OCI-LY3 (cell line): ENCODE measurements at regions not wholly inside any gene's neighbourhood (a gene's known extent, or its start where the extent isn't known, plus 50 kb on each side); places are given as distances from the start of the nearest gene placed in this dataset.

Experiments used
- H2AFZ ChIP-seq: fragments of 200-600, 300-600 bp; shearing (Covaris generic); 2 replicates; pipeline ENCODE4 v1.6.0; 2014; ENCODE audit warnings: antibody characterized with exemption, low read depth, low read length
- H3K27ac ChIP-seq: fragments of 200-600, 300-600 bp; sonication (generic); 2 replicates; pipeline ENCODE4 v1.5.1; 2014; ENCODE audit warnings: mild to moderate bottlenecking, low read length, moderate library complexity, mixed read lengths
- H3K27me3 ChIP-seq: fragments of 200-600, 300-600 bp; sonication (generic); 2 replicates; pipeline ENCODE4 v1.6.1; 2014; ENCODE audit warnings: low read depth, low read length, mixed read lengths
- H3K36me3 ChIP-seq: fragments of 200-600, 300-600 bp; sonication (generic); replicated peaks from 2 replicates; pipeline ENCODE3; 2014; ENCODE audit warnings: low read depth, low read length, mixed read lengths
- H3K4me1 ChIP-seq: fragments of 300-600, 200-600 bp; sonication (generic); 2 replicates; pipeline ENCODE4 v1.6.1; 2014; ENCODE audit warnings: low read length, mixed read lengths
- H3K4me2 ChIP-seq: fragments of 200-600, 300-600 bp; sonication (generic); 2 replicates; pipeline ENCODE4 v1.6.1; 2014; ENCODE audit warnings: low read length, mixed read lengths
- H3K4me3 ChIP-seq: fragments of 300-600, 200-600 bp; sonication (generic); 2 replicates; pipeline ENCODE4 v1.5.1; 2014; ENCODE audit warnings: antibody characterized with exemption, mild to moderate bottlenecking, low read length, moderate library complexity
- H3K79me2 ChIP-seq: fragments of 300-600, 200-600 bp; shearing (Covaris generic); 2 replicates; pipeline ENCODE4 v1.6.1; 2014; ENCODE audit warnings: mild to moderate bottlenecking, low read length, mixed read lengths
- H3K9ac ChIP-seq: fragments of 300-600, 200-600 bp; shearing (Covaris generic); 2 replicates; pipeline ENCODE4 v1.6.0; 2014; ENCODE audit warnings: mild to moderate bottlenecking, low read length, moderate library complexity
- H3K9me3 ChIP-seq: fragments of 200-600, 300-600 bp; shearing (Covaris generic); 2 replicates; pipeline ENCODE4 v1.6.1; 2014; ENCODE audit warnings: low read length, mixed read lengths; ENCODE audit not compliant: insufficient read depth
- H4K20me1 ChIP-seq: fragments of 200-600, 300-600 bp; sonication (generic); 2 replicates; pipeline ENCODE4 v1.6.1; 2016; ENCODE audit warnings: low read length, mixed read lengths; ENCODE audit not compliant: insufficient read depth
- EZH2phosphoT487 ChIP-seq: fragments of 200-600 bp; shearing (Covaris generic); IDR thresholded peaks from 2 replicates; pipeline ENCODE4 v1.6.1; 2018; ENCODE audit warnings: antibody characterized with exemption, mixed run types, low read depth
- TF ChIP-seq, protein P1 (sequence below): fragments of 200-600, 300-600 bp; sonication (generic); IDR thresholded peaks from 2 replicates; pipeline ENCODE4 v1.5.1; 2014; ENCODE audit warnings: antibody characterized with exemption, low read length, low read depth

DNA sequence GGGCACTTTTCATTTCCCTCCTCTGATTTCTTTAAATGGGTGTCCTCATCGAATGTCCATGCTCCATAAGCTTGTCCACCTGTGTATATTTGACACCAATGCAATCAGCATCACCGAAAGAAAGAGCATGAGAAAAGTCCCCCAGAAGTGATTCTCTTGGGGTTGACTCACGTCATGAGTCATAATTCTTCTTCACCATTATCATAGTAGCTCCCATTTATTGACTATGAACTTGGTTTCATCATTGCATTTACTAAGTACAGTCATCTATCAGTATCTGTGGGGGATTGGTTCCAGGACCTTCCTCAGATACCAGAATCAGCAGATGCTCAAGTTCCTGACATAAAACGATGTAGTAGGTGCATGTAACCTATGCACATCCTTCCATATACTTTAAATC, 372.5 kb upstream of the CFAP20DC start:
- Histone ChIP-seq H3K27me3 (no peaks in the 10 kb centered on the region), H3K79me2 (no peaks in the 10 kb centered on the region), H3K9me3 (no peaks in the 10 kb centered on the region), H3K36me3 (no peaks in the 10 kb centered on the region), H3K9ac (no peak overlapping the region), H2AFZ (no peak overlapping the region), H3K4me2 (no peak overlapping the region; the same call in 1 of the 2 replicates), H3K27ac (no peak overlapping the region), H3K4me3 (no peak overlapping the region), H3K4me1 (peaks cover 23% of the 10 kb centered on the region), H4K20me1 (no peaks in the 10 kb centered on the region)
- no peak for TF ChIP-seq EZH2phosphoT487
- TF ChIP-seq, protein P1, sequence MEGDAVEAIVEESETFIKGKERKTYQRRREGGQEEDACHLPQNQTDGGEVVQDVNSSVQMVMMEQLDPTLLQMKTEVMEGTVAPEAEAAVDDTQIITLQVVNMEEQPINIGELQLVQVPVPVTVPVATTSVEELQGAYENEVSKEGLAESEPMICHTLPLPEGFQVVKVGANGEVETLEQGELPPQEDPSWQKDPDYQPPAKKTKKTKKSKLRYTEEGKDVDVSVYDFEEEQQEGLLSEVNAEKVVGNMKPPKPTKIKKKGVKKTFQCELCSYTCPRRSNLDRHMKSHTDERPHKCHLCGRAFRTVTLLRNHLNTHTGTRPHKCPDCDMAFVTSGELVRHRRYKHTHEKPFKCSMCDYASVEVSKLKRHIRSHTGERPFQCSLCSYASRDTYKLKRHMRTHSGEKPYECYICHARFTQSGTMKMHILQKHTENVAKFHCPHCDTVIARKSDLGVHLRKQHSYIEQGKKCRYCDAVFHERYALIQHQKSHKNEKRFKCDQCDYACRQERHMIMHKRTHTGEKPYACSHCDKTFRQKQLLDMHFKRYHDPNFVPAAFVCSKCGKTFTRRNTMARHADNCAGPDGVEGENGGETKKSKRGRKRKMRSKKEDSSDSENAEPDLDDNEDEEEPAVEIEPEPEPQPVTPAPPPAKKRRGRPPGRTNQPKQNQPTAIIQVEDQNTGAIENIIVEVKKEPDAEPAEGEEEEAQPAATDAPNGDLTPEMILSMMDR: no peak

GRCh38 chr3:59418836-59419235, 369.0 kb upstream of the CFAP20DC start:
- H3K4me3 ChIP-seq: no peak overlapping the region
- H3K4me2 ChIP-seq: no peak overlapping the region
- H3K79me2 ChIP-seq: no peaks in the 10 kb centered on the region
- TF ChIP-seq EZH2phosphoT487: no peak
- TF ChIP-seq, protein P1: no peak
- H2AFZ ChIP-seq: no peak overlapping the region
- no peak overlapping the region for H3K27ac ChIP-seq
- H3K27me3 ChIP-seq: no peaks in the 10 kb centered on the region
- no peaks in the 10 kb centered on the region for H3K36me3 ChIP-seq
- no peaks in the 10 kb centered on the region for H4K20me1 ChIP-seq
- H3K9ac ChIP-seq: no peak overlapping the region
- H3K9me3 ChIP-seq: no peaks in the 10 kb centered on the region
- H3K4me1 ChIP-seq: peaks cover 9% of the 10 kb centered on the region

DNA sequence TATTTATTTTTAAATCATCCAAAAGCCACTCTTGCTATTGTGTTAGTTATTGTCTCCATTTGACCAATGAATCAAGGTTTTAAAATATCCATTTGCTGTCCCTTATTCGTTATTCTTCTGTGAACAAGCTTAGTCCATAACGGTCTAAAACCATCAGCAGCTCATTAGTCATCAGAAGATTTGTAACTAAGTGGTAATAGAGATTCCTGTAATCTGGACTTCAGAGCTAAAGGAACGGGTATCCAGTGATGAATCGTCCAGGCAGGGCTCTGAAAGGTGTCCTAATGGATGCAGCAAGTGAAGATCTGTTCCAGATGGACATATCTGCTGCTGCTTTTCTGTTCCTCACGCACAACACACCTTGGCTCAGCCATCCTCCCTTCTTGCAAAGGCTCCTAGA, 362.7 kb upstream of the CFAP20DC start:
- no peaks in the 10 kb centered on the region for H3K27me3 ChIP-seq
- no peaks in the 10 kb centered on the region for H3K9me3 ChIP-seq
- no peak overlapping the region for H2AFZ ChIP-seq
- H3K4me3 ChIP-seq: no peak overlapping the region
- no peak overlapping the region for H3K9ac ChIP-seq
- H3K4me2 ChIP-seq: no peak overlapping the region
- H3K27ac ChIP-seq: no peak overlapping the region
- no peaks in the 10 kb centered on the region for H4K20me1 ChIP-seq
- H3K79me2 ChIP-seq: no peaks in the 10 kb centered on the region
- H3K4me1 ChIP-seq: no peaks in the 10 kb centered on the region
- TF ChIP-seq, protein P1: no peak
- TF ChIP-seq EZH2phosphoT487: no peak
- no peaks in the 10 kb centered on the region for H3K36me3 ChIP-seq

- Histone ChIP-seq H3K27ac (no peak overlapping the region), H3K9me3 (no peaks in the 10 kb centered on the region), H3K4me3 (no peak overlapping the region), H4K20me1 (no peaks in the 10 kb centered on the region), H2AFZ (no peak overlapping the region), H3K27me3 (no peaks in the 10 kb centered on the region), H3K4me1 (peaks cover 7% of the 10 kb centered on the region), H3K4me2 (no peak overlapping the region), H3K36me3 (no peaks in the 10 kb centered on the region), H3K79me2 (no peaks in the 10 kb centered on the region), H3K9ac (no peak overlapping the region)
- TF ChIP-seq, protein P1: no peak
- no peak for TF ChIP-seq EZH2phosphoT487
These were observed 361.9 kb upstream of the CFAP20DC start for GRCh38 chr3:59411694-59412093.
